NCI-H345 (cell line): ENCODE measurements at regions not wholly inside any gene's neighbourhood (a gene's known extent, or its start where the extent isn't known, plus 50 kb on each side); places are given as distances from the start of the nearest gene placed in this dataset.
"Not testable (repeated sequence)": the region's sequence is repeated elsewhere in the genome, so short reads cannot be mapped to it uniquely, and the experiment has no call there.

ENCODE experiments used
- DNase-seq: peaks from one replicate; lab custom pipeline; 2025; lab: John Stamatoyannopoulos, UW

DNA sequence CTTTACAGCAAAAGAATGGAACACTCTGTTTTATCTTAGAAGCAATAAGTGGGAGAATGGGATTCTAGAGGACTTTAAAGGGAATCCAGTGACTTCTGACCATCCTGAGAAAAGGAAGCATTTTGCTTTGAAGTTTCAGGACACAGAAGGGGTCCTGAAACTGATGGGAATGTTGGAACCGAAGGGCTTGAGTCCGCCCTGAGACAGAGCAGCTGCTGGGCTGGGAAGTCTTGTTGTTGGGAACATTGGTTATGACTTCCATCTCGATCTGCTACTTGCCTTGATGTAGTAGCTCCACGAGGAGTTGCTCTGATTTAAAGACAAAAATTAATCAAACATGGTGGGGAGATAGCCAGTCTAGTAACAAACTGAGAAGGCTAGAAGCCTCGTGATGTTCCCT lies 177.6 kb downstream of the JCAD start:
- no peak for DNase-seq

DNA sequence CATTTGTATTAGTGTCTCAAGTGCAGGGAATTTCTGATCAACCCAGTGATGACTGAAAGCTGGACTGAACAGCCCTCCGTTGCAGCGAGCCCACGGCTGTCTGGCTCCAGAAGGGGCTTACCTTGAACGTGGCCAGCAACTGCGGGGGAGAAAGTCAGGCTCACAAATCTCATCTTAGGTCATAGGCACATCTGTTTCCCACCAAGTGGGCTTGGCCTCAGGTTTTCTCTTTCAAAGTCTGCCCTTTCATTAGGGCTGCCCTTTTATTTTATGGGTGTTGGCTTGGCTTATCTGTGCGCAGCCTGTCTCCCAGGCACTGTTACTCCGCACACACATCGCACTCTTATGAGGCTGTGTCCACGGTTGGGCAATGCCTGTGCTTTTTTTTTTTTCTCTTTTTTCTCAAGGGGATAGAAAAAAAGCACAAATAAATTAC lies 178.0 kb downstream of the JCAD start:
- no peak for DNase-seq

DNA sequence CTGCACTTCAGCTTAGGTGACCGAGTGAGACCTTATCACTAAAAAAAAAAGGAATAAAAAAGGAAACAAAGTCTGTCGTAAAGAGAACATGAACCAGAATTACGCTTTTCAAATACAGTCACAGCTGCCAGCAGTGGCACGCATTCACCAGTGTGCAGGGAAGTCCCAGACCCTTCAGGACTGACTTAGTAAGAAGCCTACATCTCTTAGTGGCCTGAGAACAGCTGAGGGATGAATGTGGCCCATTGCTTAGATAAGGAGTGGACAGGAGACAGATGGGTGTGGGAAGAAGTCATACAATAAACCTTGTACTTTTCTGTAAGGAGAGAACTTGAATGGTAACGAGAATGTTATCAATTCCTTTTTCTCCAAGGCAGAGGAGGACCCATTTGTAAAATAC lies 178.5 kb downstream of the JCAD start:
- no peak for DNase-seq

DNA sequence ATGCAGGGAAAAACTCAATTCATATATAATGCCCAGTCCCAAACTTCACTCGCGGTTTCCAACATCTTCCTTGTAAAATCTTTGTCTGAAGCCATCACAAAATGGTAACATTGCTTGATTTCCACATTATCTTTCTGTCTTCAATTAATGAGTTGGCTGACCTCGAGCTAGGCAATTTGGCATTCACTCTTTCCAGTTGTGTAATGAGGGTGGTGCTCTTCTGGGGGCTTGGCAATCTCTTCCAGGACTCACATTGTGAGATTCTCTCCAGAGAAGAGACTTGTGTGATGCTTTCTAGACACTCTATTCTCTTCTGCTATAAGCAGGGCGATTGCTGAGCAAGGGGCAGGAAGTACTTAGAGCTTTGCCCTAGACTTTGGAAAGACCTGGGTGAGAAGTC lies 179.5 kb downstream of the JCAD start:
- DNase-seq = no peak

DNA sequence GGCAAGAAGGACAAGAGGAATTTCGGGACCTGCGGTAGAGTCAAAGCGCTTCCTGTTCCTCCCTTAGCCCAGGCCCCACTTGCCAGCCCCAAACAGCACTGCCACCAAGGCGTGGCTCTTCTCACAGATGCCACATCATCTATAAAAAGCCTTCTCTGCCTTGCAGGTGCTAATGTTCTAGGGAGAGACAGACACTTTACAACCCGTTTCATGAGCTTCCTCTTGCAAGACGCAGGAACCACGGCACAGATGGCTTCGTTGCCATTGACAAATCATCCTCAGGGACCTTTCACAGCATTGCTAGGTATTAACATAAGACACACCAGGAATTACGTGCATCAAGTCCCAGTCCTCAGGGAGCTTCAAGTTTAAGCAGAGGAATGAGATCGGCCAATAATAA lies 180.9 kb downstream of the JCAD start:
- DNase-seq = no peak

DNA sequence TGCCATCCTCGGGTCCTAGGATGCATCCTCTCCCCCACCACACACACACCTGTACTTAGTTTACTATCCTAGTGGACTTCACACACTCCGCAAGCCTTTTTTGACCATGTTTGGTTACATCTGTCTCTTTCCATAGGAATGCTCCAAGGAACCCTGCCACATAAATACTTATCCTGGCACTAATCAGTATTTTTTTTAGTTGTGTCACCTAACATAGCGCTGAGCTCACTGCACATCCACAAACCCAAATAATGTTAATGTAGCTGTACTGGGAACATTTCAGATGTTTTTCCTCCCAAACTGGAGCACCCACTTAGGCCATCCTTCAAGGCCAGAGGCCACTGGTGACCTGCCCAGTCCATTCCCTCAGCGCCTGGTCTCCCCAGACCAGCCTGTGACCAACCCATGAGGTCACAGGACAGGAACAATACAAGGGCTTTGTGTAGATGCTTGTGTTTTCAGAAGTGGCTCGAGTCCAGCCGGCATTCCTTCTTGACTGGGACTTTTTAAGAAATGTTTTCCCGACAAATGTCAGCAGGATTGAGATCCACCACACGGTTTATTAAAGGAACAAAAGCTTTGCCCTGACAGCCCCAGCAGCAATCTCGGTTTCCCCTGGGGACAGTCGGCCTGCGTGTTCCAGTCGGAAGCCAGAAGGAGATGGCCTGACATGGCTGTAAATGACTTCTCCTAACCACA lies 181.4 kb downstream of the JCAD start:
- no peak for DNase-seq

DNA sequence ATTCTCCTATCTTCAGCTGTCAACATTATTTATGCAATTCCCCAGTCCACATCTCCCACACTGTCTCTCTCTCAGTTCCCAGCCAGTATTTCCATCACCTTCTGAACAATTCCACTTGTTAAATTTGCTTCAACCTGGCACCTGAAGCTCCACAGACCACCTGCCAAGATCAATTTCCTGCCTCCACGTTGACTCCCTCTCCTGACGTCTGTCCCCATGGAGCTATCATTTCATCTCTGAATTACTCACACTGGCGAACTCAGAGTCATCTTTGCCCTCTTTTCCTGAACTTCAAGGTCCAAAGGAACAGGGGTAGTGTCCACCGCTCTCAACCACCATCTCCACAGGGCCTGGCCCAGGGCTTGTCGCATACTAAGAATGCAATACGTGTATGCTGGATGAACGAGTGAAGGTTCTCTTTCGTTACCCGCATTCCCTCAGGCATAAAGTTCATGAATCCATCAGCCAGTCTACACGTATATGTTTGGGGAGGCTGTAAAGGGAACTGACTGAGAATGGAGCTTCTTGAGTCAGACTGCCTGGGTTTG lies 183.3 kb downstream of the JCAD start:
- DNase-seq = no peak

DNA sequence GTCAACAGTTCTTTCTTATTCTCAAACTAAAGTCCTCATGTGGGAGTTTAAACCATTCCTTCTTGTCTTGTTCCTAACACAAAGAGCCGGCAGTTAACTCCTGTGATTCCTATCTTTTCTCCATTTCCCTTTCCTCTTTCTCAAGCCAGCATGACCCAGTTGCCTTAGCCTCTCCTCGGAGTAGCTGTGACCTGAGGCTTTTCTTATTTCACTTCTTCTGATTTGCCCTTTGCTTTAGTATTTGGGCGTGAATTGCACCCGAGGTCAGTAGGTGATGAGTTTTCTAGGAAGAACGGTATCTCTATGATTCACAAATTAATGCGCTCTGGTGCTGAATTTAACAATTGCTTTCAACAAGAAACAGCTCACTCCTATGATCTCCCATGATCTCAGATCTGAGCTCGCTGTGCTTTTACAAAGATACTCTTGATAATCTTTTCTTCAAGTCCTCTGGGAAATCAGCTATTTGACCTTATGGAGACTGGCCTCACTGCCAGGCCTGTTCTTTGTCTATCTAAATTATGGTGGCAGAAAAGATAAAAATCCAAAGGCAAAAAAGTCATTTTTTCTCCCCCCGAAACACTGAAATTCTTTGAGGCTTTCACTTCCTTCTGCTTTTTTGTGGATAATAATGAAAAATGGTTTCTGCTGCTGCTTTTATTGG lies 184.6 kb downstream of the JCAD start:
- DNase-seq = no peak

DNA sequence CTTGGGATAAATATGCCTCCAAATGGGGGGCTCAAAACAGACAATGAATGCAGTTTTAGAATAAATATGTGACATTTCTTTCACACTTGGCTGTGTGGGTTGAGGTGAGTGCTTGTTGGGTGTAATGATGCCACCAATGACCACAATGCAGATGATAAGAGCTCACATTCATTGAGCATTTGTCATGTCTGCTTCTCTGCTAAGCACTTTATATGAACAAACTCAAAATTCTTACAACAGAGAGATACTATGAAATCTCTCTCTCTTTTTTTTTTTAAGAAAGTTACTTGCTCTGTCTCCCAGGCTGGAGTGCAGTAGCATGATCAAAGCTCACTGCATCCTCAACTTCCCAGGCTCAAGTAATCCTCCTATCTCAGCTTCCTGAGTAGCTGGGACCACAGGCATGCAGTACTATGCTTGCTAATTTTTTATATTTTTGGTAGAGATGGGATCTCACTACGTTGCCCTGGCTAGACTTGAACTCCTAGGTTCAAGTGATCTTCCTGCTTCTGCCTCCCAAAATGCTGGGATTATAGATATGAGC lies 185.4 kb downstream of the JCAD start:
- no peak for DNase-seq

DNA sequence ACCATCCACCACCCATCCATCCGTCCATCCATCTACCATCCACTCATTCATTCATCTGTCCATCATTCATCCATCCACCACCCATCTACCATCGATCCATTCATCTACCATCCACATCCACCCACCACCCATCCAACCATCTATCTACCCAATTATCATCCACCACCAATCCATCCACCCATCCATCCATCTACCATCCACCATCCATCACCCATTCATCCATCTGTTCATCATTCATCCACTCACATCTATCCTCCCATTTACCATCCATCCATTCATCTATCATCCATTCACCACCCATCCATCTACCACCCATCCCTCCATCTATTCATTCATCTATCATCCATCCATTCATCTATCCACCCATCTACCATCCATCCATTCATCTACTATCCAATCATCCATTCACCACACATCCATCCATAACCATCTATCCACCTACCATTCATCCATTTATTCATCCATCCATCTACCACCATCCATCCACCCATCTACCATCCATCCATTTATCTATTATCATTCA lies 188.8 kb downstream of the JCAD start:
- DNase-seq = no peak

DNA sequence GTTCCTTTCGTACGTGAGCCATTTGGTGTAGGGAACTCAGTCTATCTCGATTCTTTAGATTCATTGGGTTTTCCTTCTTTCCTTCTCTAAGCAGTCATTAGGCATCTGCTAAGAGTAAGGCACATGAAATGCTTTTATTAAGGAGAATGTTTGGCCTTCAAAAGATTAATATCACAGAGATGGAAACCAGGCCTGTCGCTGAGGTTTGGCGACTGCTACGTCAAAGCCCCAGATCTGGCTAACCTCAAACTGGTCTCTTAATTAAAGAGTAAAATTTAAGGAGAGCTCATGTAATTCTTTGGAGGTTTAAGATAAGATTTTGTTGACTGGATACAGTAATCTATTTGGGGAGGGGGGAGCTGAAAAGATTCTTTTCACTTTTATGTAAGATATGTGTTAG lies 189.8 kb downstream of the JCAD start:
- DNase-seq = no peak

DNA sequence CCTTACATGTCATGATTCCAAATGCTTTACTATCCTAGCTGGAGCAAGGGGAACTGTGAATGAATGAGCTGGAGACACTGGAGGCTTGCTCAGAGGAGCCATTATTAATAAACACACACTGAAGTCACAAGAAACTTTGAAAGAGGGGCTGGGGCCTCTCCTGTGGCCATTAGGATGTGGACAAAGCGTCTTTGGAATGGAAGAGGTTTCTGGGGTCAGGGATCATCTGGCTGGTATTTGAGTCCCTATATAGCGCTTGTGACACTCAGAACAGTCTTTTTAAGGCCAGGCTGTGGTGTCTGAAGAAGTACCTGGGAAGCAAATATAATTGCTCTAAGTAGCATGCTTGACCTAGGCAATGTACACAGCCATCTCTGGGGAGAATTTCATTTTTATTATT lies 193.0 kb downstream of the JCAD start:
- no peak for DNase-seq

DNA sequence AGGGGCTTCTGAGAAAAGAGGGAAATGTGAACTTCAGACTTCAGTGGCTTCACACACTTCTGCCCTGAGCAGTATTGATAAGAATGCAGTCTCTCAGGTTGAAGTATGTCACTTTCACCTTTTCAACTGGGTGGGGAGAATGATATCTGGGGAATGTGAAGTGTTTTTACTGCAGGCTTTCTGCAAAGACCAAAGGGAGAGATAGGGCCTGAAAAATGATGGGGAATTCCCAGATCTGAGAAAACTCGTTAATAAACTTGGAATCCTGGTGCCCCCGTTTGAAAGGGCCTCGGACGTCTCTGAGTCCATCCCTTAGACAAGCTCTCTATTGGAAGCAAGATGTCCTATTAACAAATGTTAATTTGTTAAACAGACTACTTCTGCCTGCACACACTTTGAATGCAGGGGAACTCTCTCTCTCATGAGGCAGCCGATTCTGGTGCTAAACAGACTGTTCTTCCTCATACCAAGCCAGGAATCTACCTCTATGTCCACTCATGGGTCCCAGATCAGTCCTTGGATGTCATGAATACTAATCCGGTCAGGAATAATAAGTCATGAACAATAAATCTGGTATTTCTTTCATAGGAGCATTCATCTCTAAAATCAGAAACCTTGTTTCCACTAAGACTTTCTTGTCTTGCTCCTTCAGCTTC lies 193.6 kb downstream of the JCAD start:
- no peak for DNase-seq

DNA sequence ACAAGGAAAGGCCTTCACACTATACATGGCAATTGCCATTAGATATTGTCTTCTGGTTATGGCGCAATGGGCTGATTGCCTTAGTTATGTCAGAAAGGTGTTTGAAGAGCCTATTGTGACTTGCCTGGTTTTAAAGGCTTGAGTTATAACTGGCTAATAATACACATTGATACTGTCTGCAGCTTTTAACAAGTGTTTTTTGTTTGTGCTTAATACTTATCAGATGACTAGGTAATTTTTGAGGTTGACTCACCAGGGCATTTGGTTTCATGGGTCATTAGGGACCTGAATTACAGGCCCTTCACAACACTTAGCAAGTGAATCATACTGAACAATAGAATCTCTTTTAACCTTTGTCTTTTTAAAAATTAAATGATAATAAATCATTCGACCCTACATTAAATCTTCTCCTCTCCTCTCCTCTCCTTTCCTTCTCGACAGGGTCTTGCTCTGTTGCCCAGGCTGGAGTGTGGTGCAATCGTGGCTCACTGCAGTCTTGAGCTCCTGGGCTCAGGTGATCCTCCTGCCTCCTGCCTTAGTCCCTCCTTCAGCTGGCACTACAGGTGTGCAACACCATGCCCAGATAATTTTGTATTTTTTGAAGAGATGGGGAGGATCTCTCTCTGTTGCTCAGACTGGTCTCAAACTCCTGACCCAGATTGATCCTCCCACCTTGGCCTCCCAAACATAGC lies 196.3 kb downstream of the JCAD start:
- DNase-seq = no peak

DNA sequence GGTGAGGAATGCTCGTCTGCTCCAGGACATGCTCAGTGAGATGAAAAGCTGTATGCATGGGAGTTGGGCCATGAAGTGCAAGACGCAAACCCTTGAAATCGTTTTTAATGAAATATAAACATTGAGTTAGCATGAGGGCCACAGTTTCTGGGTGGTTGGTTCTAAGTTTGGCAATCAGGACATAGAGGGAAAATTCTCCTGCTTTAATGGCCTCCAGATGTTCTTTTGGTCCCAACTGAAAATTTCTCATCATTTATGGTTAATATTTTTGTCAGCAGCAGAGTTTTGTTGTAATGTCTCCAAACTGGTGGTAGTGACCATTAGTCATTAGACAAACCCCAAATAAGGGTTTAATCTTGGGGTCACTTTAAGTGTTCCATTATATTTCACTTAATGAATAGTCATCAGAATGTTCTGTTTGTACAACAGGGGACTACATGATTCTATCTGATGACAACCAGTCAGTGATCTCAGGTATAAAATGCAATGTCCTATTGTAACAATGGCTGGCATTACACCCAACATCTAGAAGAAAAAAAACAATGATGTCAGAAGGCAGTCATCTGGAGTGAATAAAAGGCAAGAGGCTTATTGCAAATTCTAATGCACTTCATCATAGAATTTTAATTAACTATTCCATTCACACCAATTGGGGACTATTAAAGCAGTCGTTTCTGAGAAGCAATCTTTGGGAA lies 197.4 kb downstream of the JCAD start:
- DNase-seq = no peak

DNA sequence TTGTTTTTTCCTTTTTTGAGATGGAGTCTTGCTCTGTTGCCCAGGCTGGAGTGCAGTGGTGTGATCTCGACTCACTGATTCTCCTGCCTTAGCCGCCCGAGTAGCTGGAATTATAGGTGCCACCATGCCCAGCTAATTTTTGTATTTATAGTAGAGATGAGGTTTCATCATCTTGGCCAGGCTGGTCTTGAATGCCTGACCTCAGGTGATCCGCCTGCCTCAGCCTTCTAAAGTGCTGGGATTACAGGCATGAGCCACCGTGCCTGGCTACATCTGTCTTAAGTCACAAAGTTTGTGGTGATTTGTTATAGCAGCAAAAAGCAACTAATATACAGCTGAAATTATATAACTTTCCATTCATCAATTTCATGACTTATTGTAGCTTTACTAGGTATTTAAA lies 198.2 kb downstream of the JCAD start:
- DNase-seq = not testable (repeated sequence)

DNA sequence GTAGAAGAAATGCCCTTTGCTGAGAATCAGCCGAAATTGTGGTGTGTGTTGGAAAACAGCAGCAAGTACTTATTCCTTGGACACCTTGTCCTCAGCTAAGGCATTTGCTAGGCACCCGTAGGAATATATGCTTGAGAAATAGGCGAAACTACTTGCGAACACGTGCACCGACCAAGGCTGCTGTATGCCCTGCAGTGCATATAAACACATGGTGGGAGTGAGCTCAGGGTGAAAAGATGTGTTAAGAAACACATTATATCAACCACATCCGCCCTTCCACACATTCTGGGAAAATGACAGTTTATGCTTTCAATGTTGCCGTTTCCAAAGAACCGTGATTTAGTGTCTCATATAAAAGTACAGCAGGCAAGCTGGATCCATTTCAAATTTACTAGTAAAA lies 199.2 kb downstream of the JCAD start:
- DNase-seq = no peak

DNA sequence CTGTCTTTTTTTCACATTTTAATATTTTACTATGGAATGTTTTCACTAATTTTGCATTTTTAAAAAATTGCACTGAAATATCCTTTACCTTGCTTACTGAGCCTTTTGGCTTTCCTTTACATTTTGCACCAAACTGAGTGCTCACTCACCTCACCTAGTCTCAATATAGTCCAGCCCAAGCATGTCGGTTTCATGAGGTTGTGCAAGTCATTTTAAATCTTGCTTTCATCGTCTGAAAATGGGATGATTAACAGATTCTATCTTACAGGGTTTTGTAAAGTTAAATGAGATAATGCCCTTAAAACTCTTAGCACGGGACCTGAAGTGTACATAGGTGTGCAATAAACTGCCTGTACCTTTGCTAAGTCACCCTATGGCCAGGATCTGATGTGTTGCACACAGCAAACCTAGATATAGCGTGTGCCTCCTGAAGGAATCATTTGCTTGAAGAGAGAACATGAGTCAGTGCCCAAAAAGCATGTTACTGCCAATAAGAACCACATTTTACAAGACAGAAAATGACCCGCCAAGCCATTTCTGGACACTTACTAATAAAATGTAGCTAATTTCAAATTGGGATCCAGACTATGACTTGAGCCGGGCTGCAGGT lies 199.8 kb downstream of the JCAD start:
- no peak for DNase-seq

DNA sequence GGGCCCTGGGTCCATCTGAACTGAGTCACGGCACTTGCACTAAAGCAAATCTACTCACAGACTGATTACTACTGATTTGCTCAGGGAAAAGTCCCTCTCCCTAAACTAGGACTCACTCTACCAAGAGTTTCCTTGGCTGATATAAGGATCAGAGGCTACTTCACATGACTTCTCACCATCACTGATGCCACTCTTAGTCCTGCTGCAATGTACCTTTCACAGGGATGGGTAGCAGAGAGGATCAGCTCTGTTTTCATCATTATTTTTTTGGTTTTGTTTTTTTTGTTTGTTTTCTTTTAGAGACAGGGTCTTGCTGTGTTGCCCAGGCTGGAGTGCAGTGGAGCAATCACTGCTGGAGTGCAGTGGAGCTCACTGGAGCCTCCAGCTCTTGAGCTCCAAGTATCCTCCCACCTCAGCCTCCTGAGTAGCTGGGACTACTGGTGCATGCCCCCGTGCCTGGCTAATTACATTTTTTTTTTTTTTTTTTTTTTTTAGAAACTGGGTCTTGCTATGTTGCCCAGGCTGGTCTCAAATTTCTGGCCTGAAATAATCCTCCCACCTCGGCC lies 200.6 kb downstream of the JCAD start:
- DNase-seq = no peak

DNA sequence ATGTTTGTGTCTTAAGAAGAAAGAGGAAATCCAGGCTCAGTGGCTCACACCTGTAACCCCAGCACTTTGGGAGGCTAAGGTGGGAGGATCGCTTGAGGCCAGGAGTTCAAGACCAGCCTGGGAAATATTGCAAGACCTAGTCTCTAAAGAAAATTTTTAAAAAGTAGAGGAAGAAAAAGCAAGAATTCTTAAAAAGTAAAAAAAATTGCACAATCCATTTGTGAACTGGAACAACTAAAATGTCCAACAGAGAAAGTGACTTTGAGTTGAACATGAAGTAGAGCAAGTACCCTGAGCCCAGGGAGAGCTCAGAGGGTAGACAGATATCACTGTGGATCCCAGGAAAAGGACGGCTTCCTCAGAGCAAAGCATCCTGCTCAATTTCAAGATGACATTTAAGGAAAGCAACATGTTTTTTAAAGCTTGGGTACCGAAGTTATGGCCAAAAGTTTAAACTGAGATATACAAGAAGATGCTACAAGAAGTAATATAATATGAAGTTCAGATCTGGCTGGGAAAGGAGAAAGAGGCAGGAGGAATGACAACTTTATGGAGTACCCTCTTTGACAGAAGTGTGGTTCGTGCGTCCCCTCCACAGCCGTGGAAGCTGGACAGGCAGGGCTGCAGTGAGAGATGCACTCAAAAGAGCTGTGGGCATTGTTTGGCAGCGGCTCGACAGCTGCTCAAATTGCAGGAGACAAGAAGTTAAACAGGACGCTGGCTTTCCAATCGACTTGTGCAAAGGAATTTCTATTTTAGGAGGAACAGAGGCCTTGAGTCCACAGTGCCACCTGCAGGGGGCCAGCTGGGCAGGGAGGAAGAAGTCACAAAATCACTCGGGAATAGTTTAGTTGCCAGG lies 201.3 kb downstream of the JCAD start:
- DNase-seq = no peak
